SU-DHL-6 (cell line): ENCODE measurements at regions not wholly inside any gene's neighbourhood (a gene's known extent, or its start where the extent isn't known, plus 50 kb on each side); places are given as distances from the start of the nearest gene placed in this dataset.

Source experiments
- H2AFZ ChIP-seq: fragments of 200-600 bp; sonication (generic); 2 replicates; pipeline ENCODE4 v1.6.1; 2014; ENCODE audit warnings: low read depth, mild to moderate bottlenecking, moderate library complexity, mixed read lengths, antibody characterized with exemption, low read length; ENCODE audit not compliant: severe bottlenecking
- H3F3A ChIP-seq: fragments of 200-600 bp; shearing (Covaris generic); 2 replicates; pipeline ENCODE4 v1.6.0; 2016; ENCODE audit warnings: antibody characterized with exemption, mild to moderate bottlenecking; ENCODE audit not compliant: insufficient read depth
- H3K27ac ChIP-seq: fragments of 200-600 bp; sonication (generic); 2 replicates; pipeline ENCODE4 v1.5.1; 2016; ENCODE audit warnings: low read depth, mild to moderate bottlenecking, low read length, moderate library complexity, mixed read lengths
- H3K27me3 ChIP-seq: fragments of 200-600 bp; sonication (generic), shearing (Covaris generic); 2 replicates; pipeline ENCODE4 v1.6.0; 2014; ENCODE audit warnings: mild to moderate bottlenecking, low read length
- H3K36me3 ChIP-seq: fragments of 200-600 bp; sonication (generic); 2 replicates; pipeline ENCODE4 v1.6.1; 2014; ENCODE audit warnings: mild to moderate bottlenecking, low read length, mixed read lengths
- H3K4me2 ChIP-seq: fragments of 300-600, 200-600 bp; shearing (Covaris generic), sonication (generic); 2 replicates; pipeline ENCODE4 v1.6.0; 2014; ENCODE audit warnings: low read length, low read depth, mild to moderate bottlenecking; ENCODE audit not compliant: poor library complexity, severe bottlenecking
- H3K4me3 ChIP-seq: fragments of 200-600 bp; sonication (generic); 2 replicates; pipeline ENCODE4 v1.5.1; 2014; ENCODE audit warnings: antibody characterized with exemption, low read length, mild to moderate bottlenecking, mixed read lengths; ENCODE audit not compliant: insufficient read depth, poor library complexity, severe bottlenecking
- H3K79me2 ChIP-seq: fragments of 200-600 bp; sonication (generic); 2 replicates; pipeline ENCODE4 v1.6.1; 2014; ENCODE audit warnings: mild to moderate bottlenecking, low read length, moderate library complexity; ENCODE audit not compliant: insufficient read depth
- H3K9ac ChIP-seq: fragments of 200-600 bp; sonication (generic); 2 replicates; pipeline ENCODE4 v1.7.0; 2014; ENCODE audit warnings: mild to moderate bottlenecking, low read length
- H3K9me2 ChIP-seq: fragments of 200-600 bp; sonication (generic); replicated peaks from 2 replicates; pipeline ENCODE4 v1.6.1; 2014; ENCODE audit warnings: low read length; ENCODE audit not compliant: insufficient read depth
- H3K9me3 ChIP-seq: fragments of 200-600 bp; sonication (generic); 2 replicates; pipeline ENCODE4 v1.6.1; 2014; ENCODE audit warnings: low read length, mixed read lengths; ENCODE audit not compliant: insufficient read depth
- H4K20me1 ChIP-seq: fragments of 200-600 bp; sonication (generic); 2 replicates; pipeline ENCODE4 v1.6.1; 2014; ENCODE audit warnings: low read depth, mild to moderate bottlenecking, antibody characterized with exemption, low read length, moderate library complexity, mixed read lengths
- EZH2phosphoT487 ChIP-seq: fragments of 200-600 bp; sonication (generic), shearing (Covaris generic); conservative IDR thresholded peaks from 2 replicates; pipeline ENCODE4 v1.6.1; 2018; ENCODE audit warnings: mild to moderate bottlenecking, antibody characterized with exemption, low read length, moderate library complexity, mixed read lengths
- TF ChIP-seq, protein P1 (sequence below): fragments of 200-600 bp; sonication (generic); IDR thresholded peaks from one replicate; pipeline ENCODE4 v1.5.1; 2017; ENCODE audit warnings: antibody characterized with exemption, mild to moderate bottlenecking, low read length, moderate library complexity; ENCODE audit not compliant: insufficient read depth, poor library complexity, severe bottlenecking

DNA sequence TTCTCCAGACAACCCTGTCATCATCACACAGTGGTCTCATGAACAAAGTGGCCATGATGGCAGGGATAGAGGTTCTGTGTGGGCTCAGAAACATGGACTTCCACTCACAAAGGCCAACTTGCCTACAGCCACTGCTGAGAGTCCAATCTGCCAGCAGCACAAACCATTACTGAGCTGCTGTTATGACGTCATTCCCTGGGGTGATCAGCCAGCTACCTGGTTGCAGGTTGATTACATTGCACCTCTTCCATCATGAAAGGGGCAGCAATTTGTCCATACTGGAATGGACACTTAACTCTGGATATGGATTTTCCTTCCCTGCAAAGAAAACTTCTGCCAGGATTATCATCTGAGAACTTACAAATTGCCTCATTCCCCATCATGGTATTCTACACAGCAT, 1275.9 kb downstream of the TYW1 start:
- H3K9me2 ChIP-seq, result no peaks in the 10 kb centered on the region

DNA sequence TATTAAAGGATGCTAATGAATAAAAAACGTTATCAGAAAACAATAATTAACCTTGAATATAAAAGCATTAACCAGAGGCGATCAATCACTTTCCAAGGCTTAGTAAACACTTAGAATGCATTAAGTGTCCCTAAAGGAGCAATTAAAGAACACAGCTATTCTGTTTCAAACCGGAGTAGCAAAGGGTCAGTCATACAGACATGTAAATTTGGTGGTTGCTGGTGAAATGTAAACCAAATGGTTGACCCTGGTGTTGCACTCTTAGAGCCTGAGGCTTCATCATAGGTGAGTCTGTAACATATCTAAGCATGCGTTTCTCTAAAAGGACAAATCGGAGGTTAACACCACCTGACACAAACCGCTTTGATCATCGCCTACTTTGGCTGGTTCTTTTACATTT, 1280.1 kb downstream of the TYW1 start:
- H3K36me3 ChIP-seq, result no peaks in the 10 kb centered on the region
- H3F3A ChIP-seq, result no peaks in the 10 kb centered on the region

More for the DNA sequence above, 1275.9 kb downstream of the TYW1 start:
- no peak overlapping the region for H3K4me3 ChIP-seq
- H3K79me2 ChIP-seq, result no peaks in the 10 kb centered on the region
- no peak overlapping the region for H3K9ac ChIP-seq
- H3K4me2 ChIP-seq, result no peak overlapping the region
- no peaks in the 10 kb centered on the region for H3K36me3 ChIP-seq
- H3K27ac ChIP-seq, result no peak overlapping the region
- H3F3A ChIP-seq, result no peaks in the 10 kb centered on the region
- no peak overlapping the region for H2AFZ ChIP-seq
- no peaks in the 10 kb centered on the region for H3K9me3 ChIP-seq
- no peaks in the 10 kb centered on the region for H4K20me1 ChIP-seq
- H3K27me3 ChIP-seq, result no peaks in the 10 kb centered on the region
- TF ChIP-seq EZH2phosphoT487, result no peak
- TF ChIP-seq, protein P1, sequence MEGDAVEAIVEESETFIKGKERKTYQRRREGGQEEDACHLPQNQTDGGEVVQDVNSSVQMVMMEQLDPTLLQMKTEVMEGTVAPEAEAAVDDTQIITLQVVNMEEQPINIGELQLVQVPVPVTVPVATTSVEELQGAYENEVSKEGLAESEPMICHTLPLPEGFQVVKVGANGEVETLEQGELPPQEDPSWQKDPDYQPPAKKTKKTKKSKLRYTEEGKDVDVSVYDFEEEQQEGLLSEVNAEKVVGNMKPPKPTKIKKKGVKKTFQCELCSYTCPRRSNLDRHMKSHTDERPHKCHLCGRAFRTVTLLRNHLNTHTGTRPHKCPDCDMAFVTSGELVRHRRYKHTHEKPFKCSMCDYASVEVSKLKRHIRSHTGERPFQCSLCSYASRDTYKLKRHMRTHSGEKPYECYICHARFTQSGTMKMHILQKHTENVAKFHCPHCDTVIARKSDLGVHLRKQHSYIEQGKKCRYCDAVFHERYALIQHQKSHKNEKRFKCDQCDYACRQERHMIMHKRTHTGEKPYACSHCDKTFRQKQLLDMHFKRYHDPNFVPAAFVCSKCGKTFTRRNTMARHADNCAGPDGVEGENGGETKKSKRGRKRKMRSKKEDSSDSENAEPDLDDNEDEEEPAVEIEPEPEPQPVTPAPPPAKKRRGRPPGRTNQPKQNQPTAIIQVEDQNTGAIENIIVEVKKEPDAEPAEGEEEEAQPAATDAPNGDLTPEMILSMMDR, result no peak

DNA sequence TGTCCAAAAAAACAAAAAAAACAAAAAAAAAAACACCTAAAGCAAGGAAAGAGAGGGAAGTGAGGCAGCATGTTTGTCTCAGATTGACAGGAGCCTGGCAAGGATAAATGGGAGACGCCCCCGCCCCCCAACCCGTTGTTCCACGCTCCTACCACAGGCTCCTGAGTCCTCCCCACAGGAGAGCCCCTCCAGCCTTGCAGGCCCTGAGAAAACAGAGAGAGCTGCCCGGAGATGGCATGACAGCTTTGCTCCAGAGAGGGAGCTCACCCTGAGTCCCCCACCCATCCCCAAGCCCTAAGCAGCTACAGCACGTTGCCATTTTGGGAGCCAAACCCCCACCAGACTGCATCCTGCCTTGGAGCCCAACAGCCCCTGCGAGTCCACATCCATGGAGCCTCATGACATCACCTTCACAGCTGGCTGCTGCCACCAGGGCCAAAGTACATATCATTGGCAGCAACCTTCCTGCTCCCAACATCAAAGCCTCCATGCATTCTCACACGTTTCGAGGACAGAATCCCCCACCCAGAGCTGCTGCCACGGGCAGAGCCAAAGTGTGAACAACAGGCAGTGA, 1283.3 kb downstream of the TYW1 start:
- no peaks in the 10 kb centered on the region for H3K79me2 ChIP-seq
- no peak overlapping the region for H2AFZ ChIP-seq
- H3K27ac ChIP-seq, result no peak overlapping the region
- peaks cover 5% of the 10 kb centered on the region; the same call in 1 of the 2 replicates for H3K27me3 ChIP-seq
- H3K9me3 ChIP-seq, result no peaks in the 10 kb centered on the region
- H3K9me2 ChIP-seq, result no peaks in the 10 kb centered on the region
- no peaks in the 10 kb centered on the region for H3K36me3 ChIP-seq
- TF ChIP-seq EZH2phosphoT487, result no peak
- TF ChIP-seq, protein P1, result no peak
- H4K20me1 ChIP-seq, result no peaks in the 10 kb centered on the region; the same call in 1 of the 2 replicates
- H3F3A ChIP-seq, result no peaks in the 10 kb centered on the region
- no peak overlapping the region for H3K4me2 ChIP-seq
- no peak overlapping the region for H3K4me3 ChIP-seq
- no peak overlapping the region for H3K9ac ChIP-seq

More for the DNA sequence above, 1280.1 kb downstream of the TYW1 start:
- H3K79me2 ChIP-seq, result no peaks in the 10 kb centered on the region
- H3K9ac ChIP-seq, result no peak overlapping the region
- no peak overlapping the region for H3K27ac ChIP-seq
- H3K4me3 ChIP-seq, result no peak overlapping the region
- H3K9me2 ChIP-seq, result no peaks in the 10 kb centered on the region
- H3K9me3 ChIP-seq, result no peaks in the 10 kb centered on the region
- no peak for TF ChIP-seq EZH2phosphoT487
- TF ChIP-seq, protein P1, result no peak
- no peak overlapping the region for H2AFZ ChIP-seq
- H3K4me2 ChIP-seq, result no peak overlapping the region
- H3K27me3 ChIP-seq, result no peaks in the 10 kb centered on the region
- H4K20me1 ChIP-seq, result no peaks in the 10 kb centered on the region
